Panc1 (cell line): ENCODE measurements at regions not wholly inside any gene's neighbourhood (a gene's known extent, or its start where the extent isn't known, plus 50 kb on each side); places are given as distances from the start of the nearest gene placed in this dataset.

Experiments
- TF ChIP-seq, protein P1 (sequence below): fragments of 450-650 bp; IDR thresholded peaks from 2 replicates; pipeline ENCODE4 v1.5.1; 2017; ENCODE audit warnings: mild to moderate bottlenecking
- TF ChIP-seq, protein P2 (sequence below), 2 experiments: IDR thresholded peaks; 2 replicates each; pipeline ENCODE4 v1.6.1; 2011 to 2012; ENCODE audit warnings: low read depth in 2 of 2, control low read depth in 1 of 2, low read length in 1 of 2, mild to moderate bottlenecking in 1 of 2, moderate library complexity in 1 of 2; ENCODE audit not compliant: insufficient read depth in 1 of 2

DNA sequence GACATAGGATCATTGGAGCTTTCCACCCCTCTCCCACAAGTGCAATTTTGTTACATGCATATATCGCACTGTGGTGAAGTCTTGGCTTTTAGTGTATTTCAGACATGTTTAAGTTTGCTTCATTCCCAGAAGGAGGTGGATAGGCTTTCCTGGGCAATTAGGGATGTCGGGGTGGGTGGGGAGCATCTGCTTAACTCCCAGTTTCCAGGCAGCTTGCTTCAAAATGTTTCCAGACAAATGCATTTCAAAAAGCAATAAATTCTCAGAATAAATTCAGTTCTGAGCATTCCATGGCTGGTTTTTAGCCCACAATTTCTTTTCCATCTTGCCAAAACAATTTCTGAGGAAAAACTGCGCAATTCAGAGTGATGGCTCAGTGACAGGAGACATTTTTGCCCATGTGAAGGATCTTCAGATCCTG, 227.7 kb upstream of the ZPLD1 start:
- TF ChIP-seq, protein P1, sequence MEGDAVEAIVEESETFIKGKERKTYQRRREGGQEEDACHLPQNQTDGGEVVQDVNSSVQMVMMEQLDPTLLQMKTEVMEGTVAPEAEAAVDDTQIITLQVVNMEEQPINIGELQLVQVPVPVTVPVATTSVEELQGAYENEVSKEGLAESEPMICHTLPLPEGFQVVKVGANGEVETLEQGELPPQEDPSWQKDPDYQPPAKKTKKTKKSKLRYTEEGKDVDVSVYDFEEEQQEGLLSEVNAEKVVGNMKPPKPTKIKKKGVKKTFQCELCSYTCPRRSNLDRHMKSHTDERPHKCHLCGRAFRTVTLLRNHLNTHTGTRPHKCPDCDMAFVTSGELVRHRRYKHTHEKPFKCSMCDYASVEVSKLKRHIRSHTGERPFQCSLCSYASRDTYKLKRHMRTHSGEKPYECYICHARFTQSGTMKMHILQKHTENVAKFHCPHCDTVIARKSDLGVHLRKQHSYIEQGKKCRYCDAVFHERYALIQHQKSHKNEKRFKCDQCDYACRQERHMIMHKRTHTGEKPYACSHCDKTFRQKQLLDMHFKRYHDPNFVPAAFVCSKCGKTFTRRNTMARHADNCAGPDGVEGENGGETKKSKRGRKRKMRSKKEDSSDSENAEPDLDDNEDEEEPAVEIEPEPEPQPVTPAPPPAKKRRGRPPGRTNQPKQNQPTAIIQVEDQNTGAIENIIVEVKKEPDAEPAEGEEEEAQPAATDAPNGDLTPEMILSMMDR: no peak
- TF ChIP-seq, protein P2, sequence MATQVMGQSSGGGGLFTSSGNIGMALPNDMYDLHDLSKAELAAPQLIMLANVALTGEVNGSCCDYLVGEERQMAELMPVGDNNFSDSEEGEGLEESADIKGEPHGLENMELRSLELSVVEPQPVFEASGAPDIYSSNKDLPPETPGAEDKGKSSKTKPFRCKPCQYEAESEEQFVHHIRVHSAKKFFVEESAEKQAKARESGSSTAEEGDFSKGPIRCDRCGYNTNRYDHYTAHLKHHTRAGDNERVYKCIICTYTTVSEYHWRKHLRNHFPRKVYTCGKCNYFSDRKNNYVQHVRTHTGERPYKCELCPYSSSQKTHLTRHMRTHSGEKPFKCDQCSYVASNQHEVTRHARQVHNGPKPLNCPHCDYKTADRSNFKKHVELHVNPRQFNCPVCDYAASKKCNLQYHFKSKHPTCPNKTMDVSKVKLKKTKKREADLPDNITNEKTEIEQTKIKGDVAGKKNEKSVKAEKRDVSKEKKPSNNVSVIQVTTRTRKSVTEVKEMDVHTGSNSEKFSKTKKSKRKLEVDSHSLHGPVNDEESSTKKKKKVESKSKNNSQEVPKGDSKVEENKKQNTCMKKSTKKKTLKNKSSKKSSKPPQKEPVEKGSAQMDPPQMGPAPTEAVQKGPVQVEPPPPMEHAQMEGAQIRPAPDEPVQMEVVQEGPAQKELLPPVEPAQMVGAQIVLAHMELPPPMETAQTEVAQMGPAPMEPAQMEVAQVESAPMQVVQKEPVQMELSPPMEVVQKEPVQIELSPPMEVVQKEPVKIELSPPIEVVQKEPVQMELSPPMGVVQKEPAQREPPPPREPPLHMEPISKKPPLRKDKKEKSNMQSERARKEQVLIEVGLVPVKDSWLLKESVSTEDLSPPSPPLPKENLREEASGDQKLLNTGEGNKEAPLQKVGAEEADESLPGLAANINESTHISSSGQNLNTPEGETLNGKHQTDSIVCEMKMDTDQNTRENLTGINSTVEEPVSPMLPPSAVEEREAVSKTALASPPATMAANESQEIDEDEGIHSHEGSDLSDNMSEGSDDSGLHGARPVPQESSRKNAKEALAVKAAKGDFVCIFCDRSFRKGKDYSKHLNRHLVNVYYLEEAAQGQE (IDR thresholded peaks at IDR 0.05; ENCODE audit: insufficient read depth in 1 of 2, low read depth in 2 of 2, low read length in 1 of 2): no peak
